Right atrium auricular region (tissue), 2 donors: ENCODE measurements at regions not wholly inside any gene's neighbourhood (a gene's known extent, or its start where the extent isn't known, plus 50 kb on each side); places are given as distances from the start of the nearest gene placed in this dataset.

ENCODE experiments used
- DNase-seq: peaks from one replicate; pipeline ENCODE4 v3.0.0-alpha.2; 2019; ENCODE audit warnings: low spot score
- H3K27ac ChIP-seq, 2 donors: fragments of 200-600 bp; sonication (generic); 1 replicate in 1 of 2; 2 replicates in 1 of 2; pipeline ENCODE4 v1.5.1; 2016 to 2019
- H3K27me3 ChIP-seq, 2 donors: fragments of 200-600 bp; sonication (generic); one replicate each; pipeline versions ENCODE4 v1.5.1 to v1.6.0; 2017 to 2019
- H3K36me3 ChIP-seq: fragments of 200-600 bp; sonication (generic); one replicate; pipeline ENCODE4 v1.5.1; 2016
- H3K4me1 ChIP-seq, 2 donors: fragments of 200-600 bp; sonication (generic); one replicate each; pipeline versions ENCODE4 v1.5.1 to v1.6.0; 2017 to 2019
- H3K4me3 ChIP-seq, 2 donors: fragments of 200-600 bp; sonication (generic); 1 replicate in 1 of 2; 2 replicates in 1 of 2; pipeline ENCODE4 v1.5.1; 2017 to 2019; ENCODE audit warnings: mild to moderate bottlenecking in 1 of 2, moderate library complexity in 1 of 2
- H3K9me3 ChIP-seq, 2 donors: fragments of 200-600 bp; sonication (generic); one replicate each; pipeline ENCODE4 v1.5.1; 2019
- CTCF ChIP-seq, 2 donors: fragments of 200-600 bp; sonication (generic); IDR thresholded peaks; one replicate each; pipeline ENCODE4 v1.5.1; 2019; ENCODE audit warnings: antibody characterized with exemption in 2 of 2

GRCh38 chr20:62569615-62570014 lies 72.7 kb upstream of the SLCO4A1 start:
- H3K9me3 ChIP-seq = no peaks in the 10 kb centered on the region
- TF ChIP-seq CTCF (IDR thresholded peaks at IDR 0.05) = no peak
- no peak for DNase-seq
- H3K4me3 ChIP-seq = no peak overlapping the region
- H3K4me1 ChIP-seq = peaks cover 0 to 20% of the 10 kb centered on the region in 2 donors
- no peaks in the 10 kb centered on the region for H3K27me3 ChIP-seq
- H3K36me3 ChIP-seq = peaks cover 23% of the 10 kb centered on the region
- peak overlapping the region; percentile 33 to 39 for H3K27ac ChIP-seq

GRCh38 chr20:62570403-62570802 lies 71.9 kb upstream of the SLCO4A1 start:
- DNase-seq = no peak
- H3K9me3 ChIP-seq = no peaks in the 10 kb centered on the region
- no peak for TF ChIP-seq CTCF (IDR thresholded peaks at IDR 0.05)
- H3K36me3 ChIP-seq = peaks cover 15% of the 10 kb centered on the region
- no peak overlapping the region for H3K4me3 ChIP-seq
- no peaks in the 10 kb centered on the region for H3K27me3 ChIP-seq
- peaks cover 0 to 18% of the 10 kb centered on the region in 2 donors for H3K4me1 ChIP-seq
- H3K27ac ChIP-seq = peak overlapping the region; percentile 33 to 39

- no peak for DNase-seq
- peak overlapping the region in 1 of 2 donors; percentile 33 for H3K27ac ChIP-seq
- H3K36me3 ChIP-seq = peaks cover 12% of the 10 kb centered on the region
- TF ChIP-seq CTCF (IDR thresholded peaks at IDR 0.05) = no peak
- H3K4me3 ChIP-seq = no peak overlapping the region
- peaks cover 0 to 14% of the 10 kb centered on the region in 2 donors for H3K4me1 ChIP-seq
- no peaks in the 10 kb centered on the region for H3K27me3 ChIP-seq
- no peaks in the 10 kb centered on the region for H3K9me3 ChIP-seq
Measured at GRCh38 chr20:62570897-62571668, 71.2 kb upstream of the SLCO4A1 start.

- Histone ChIP-seq H3K9me3 (no peaks in the 10 kb centered on the region), H3K27me3 (no peaks in the 10 kb centered on the region), H3K4me3 (no peak overlapping the region), H3K4me1 (peaks cover 0 to 14% of the 10 kb centered on the region in 2 donors), H3K36me3 (peaks cover 4% of the 10 kb centered on the region), H3K27ac (no peak overlapping the region)
- no peak for DNase-seq
- no peak for TF ChIP-seq CTCF (IDR thresholded peaks at IDR 0.05)
Measured at GRCh38 chr20:62571669-62572344, 70.5 kb upstream of the SLCO4A1 start.

GRCh38 chr20:62572980-62573379 lies 69.3 kb upstream of the SLCO4A1 start:
- TF ChIP-seq CTCF (IDR thresholded peaks at IDR 0.05) = no peak
- Histone ChIP-seq H3K27me3 (no peaks in the 10 kb centered on the region), H3K4me3 (no peak overlapping the region), H3K36me3 (no peaks in the 10 kb centered on the region), H3K27ac (no peak overlapping the region), H3K4me1 (peaks cover 0 to 14% of the 10 kb centered on the region in 2 donors), H3K9me3 (no peaks in the 10 kb centered on the region)
- no peak for DNase-seq
